ENCODE measurements at regions not wholly inside any gene's neighbourhood (a gene's known extent, or its start where the extent isn't known, plus 50 kb on each side); places are given as distances from the start of the nearest gene placed in this dataset.

DNA sequence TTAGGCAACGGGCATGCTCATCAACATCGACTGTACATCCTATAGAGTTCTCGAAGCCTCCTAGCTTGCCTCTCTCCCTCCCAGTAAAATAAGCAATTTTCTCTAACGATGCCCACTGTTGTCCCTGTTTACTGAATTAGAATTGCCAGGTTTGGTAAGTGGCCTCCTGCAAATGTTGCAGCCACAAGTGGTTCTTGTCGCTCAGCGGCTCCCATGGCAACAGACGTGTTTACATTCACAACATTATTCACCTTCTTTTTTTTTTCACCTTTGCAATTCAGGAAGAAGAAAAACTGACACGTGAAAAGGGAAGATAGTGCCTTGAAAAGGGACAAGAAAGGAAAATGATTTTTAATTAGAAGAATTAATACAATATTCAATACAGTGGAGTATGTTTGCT lies 100.9 kb upstream of the PKP2 start:
- H3K27me3 ChIP-seq = peaks cover 0 to 3% (median 0%) of the 10 kb centered on the region in 7 donors
- intact Hi-C loops (cut with DNase I) = no loop called here
- no peak overlapping the region for H3K27ac ChIP-seq
- no peak for ATAC-seq
- H3K9me3 ChIP-seq = peaks cover 0 to 7% (median 0%) of the 10 kb centered on the region in 11 donors
- TF ChIP-seq, protein P1, sequence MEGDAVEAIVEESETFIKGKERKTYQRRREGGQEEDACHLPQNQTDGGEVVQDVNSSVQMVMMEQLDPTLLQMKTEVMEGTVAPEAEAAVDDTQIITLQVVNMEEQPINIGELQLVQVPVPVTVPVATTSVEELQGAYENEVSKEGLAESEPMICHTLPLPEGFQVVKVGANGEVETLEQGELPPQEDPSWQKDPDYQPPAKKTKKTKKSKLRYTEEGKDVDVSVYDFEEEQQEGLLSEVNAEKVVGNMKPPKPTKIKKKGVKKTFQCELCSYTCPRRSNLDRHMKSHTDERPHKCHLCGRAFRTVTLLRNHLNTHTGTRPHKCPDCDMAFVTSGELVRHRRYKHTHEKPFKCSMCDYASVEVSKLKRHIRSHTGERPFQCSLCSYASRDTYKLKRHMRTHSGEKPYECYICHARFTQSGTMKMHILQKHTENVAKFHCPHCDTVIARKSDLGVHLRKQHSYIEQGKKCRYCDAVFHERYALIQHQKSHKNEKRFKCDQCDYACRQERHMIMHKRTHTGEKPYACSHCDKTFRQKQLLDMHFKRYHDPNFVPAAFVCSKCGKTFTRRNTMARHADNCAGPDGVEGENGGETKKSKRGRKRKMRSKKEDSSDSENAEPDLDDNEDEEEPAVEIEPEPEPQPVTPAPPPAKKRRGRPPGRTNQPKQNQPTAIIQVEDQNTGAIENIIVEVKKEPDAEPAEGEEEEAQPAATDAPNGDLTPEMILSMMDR (IDR thresholded peaks at IDR 0.05) = no peak
- 60 to 61% methylated on average over 8 of the region's 8 CpGs for WGBS, 2 donors
- no peaks in the 10 kb centered on the region for H3K36me3 ChIP-seq
- no peaks in the 10 kb centered on the region for H3K4me1 ChIP-seq
- no peak for DNase-seq
- no peak overlapping the region for H3K4me3 ChIP-seq

DNA sequence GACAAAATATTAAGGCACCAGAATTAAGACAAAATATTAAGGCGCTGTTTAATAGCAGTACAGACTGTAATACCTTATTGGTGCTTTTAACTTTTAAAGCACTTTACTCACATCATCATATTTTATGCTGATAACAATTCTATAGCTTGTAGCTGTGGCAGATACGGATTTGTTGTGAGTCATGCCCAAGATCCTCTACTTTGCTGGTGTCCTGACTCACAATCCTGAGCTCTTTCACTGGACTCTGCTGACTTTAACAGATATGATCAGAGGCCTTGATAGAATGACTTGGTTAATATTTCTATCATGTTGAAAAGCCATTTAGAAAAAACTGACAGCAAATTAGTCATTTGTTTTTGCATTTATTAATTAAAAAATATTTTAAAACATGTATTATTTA lies 99.0 kb upstream of the PKP2 start:
- no peak overlapping the region for H3K27ac ChIP-seq
- intact Hi-C loops (cut with DNase I) = no loop called here
- TF ChIP-seq, protein P1 (IDR thresholded peaks at IDR 0.05) = no peak
- no peak for DNase-seq
- no peaks in the 10 kb centered on the region for H3K9me3 ChIP-seq
- no peak for ATAC-seq
- H3K27me3 ChIP-seq = peaks cover 0 to 9% (median 0%) of the 10 kb centered on the region in 7 donors
- no peaks in the 10 kb centered on the region for H3K4me1 ChIP-seq
- WGBS, 2 donors = 33 to 41% methylated on average over 2 of the region's 2 CpGs
- H3K36me3 ChIP-seq = no peaks in the 10 kb centered on the region
- H3K4me3 ChIP-seq = no peak overlapping the region

DNA sequence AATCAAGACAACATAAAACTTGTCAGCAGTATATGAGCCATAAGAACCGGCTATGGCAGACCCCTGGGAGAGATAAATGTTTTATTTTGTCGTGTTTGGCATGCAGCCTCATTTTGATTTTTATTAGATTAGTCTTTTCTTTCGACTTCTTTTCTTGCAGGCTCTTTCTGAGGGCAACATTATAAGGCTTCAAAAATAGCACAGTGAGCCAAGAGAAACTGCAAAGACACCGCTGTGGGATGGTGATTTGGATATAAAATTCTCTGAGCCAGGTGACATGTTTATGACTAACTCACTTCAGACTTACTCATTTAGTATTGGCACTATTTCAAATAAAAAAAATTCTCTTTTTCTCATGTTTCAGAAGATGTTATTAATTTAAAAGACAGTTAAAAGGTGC lies 96.8 kb upstream of the PKP2 start:
- Histone ChIP-seq H3K4me1 (no peaks in the 10 kb centered on the region), H3K36me3 (no peaks in the 10 kb centered on the region), H3K27me3 (peaks cover 0 to 9% (median 0%) of the 10 kb centered on the region in 7 donors), H3K4me3 (no peak overlapping the region), H3K9me3 (no peaks in the 10 kb centered on the region), H3K27ac (no peak overlapping the region)
- ATAC-seq (no peak), DNase-seq (no peak)
- 61 to 72% methylated on average over 4 of the region's 4 CpGs for WGBS, 2 donors
- intact Hi-C loops (cut with DNase I) = no loop called here
- TF ChIP-seq, protein P1 (IDR thresholded peaks at IDR 0.05) = no peak

DNA sequence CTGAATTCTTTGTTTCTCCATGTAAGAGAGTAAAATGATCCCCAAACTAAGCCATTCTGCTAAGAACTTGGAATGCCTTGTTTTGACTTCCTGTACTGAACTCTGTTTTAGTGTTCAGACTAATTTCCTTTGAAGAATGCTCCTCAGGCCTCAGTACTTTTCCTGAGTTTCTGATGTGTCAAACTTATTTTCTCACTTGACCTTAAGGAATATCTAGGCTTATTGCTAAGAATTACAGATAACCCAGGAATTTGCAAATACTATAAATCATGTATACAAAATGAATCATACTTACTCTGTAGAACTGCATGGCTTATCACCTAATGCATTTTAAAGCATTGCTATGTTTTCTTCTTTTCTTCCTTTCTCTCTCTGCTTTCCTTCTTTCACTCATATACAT lies 93.1 kb upstream of the PKP2 start:
- no peak for ATAC-seq
- Histone ChIP-seq H3K27ac (no peak overlapping the region), H3K27me3 (peaks cover 0 to 10% (median 0%) of the 10 kb centered on the region in 7 donors), H3K9me3 (no peaks in the 10 kb centered on the region), H3K36me3 (no peaks in the 10 kb centered on the region), H3K4me3 (no peak overlapping the region), H3K4me1 (no peaks in the 10 kb centered on the region)
- intact Hi-C loops (cut with DNase I) = no loop called here
- DNase-seq = no peak
- TF ChIP-seq, protein P1 (IDR thresholded peaks at IDR 0.05) = no peak

DNA sequence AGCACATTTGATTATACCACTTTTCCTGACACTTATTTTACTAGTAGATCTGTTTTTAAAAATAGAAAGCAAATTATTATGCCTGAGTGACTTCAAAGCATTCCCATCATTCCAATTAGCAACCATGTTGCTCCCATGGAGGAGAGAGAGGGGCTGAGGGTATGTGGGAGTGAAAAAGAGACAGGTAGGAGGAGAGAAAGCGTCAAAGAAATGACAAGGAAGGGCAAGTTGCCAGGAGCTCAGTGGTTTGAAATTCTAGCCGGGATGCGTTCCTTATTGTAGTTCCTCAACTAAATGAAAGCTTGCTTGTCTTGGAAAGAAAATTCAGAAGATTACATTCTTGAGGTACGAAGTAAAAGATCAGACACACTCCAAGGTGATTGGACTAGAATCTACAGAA lies 92.4 kb upstream of the PKP2 start:
- ATAC-seq = no peak
- no peaks in the 10 kb centered on the region for H3K4me1 ChIP-seq
- TF ChIP-seq, protein P1 (IDR thresholded peaks at IDR 0.05) = no peak
- no peak overlapping the region for H3K27ac ChIP-seq
- H3K27me3 ChIP-seq = peaks cover 0 to 17% (median 0%) of the 10 kb centered on the region in 7 donors
- 31 to 40% methylated on average over 4 of the region's 4 CpGs for WGBS, 2 donors
- no peak overlapping the region for H3K4me3 ChIP-seq
- intact Hi-C loops (cut with DNase I) = no loop called here
- H3K9me3 ChIP-seq = no peaks in the 10 kb centered on the region
- DNase-seq = no peak
- no peaks in the 10 kb centered on the region for H3K36me3 ChIP-seq

All from heart right ventricle (tissue), 16 donors.